GM21723 (cell line): ENCODE measurements at regions not wholly inside any gene's neighbourhood (a gene's known extent, or its start where the extent isn't known, plus 50 kb on each side); places are given as distances from the start of the nearest gene placed in this dataset.
"Not testable (repeated sequence)": the region's sequence is repeated elsewhere in the genome, so short reads cannot be mapped to it uniquely, and the experiment has no call there.

Experiments
- ATAC-seq: cut with Tn5 transposase; IDR thresholded peaks from one replicate; pipeline ENCODE4 v1.9.1; 2021; ENCODE audit warnings: mild to moderate bottlenecking, moderate library complexity; ENCODE audit not compliant: unreplicated experiment

DNA sequence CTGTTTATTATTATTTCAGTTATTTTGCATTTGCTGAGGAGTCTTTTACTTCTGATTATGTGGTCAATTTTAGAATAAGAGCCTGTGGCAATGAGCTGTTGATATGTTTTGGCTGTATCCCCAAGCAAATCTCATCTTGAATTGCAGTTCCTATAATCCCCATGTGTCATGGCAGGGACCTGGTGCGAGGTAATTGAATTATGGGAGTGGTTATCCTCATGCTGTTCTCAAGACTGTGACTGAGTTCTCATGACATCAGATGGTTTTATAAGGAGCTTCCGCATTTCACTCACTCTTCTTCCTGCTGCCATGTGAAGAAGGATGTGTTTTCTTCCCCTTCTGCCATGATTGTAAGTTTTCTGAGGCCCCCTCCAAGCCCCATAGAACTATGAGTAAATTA, 114.9 kb upstream of the SLCO6A1 start:
- no peak for ATAC-seq

DNA sequence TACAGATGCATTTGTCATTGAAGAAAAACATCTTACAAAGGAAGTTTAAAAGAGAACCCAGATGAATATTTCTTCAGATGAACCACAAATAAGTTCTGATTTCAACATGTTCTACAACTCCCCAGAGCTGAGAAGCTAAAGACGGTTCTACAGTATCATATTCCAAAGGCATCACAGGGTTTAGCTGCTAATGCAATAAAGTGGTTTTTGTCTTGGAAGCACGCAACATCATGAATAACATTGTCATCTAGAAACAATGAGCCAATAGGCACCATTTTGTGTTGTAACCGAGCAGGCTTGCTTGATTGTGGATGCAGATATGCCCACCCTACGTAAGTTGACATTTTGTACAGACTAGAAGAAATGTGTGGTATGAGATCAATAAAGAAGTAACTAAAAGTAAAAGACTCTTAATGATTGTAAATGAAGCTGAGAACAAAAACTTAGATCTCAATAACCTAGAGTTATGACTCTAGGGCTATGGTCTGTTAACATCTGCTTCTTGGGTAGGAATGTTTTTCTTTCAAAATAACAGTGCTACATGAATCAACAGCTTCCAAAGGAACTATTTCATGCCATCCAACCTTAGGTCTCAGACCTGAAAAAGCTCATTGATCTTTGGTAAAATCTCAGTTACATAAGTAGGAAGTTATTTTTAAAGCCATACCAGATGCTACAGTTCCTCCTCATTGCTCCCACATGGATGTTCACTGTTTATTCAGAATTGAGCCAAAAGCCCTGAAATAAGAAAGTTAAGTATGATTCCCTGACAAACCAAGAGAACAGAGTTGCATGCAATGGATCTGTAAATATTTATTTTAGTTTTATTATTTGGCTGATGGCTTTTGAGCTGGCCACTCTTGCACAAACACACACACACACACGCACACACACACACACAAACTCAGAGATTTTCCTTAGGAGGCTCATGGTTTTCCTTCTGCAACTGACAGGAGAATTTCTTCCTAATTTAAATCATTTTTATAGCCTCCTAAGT, 118.7 kb upstream of the SLCO6A1 start:
- ATAC-seq = no peak

DNA sequence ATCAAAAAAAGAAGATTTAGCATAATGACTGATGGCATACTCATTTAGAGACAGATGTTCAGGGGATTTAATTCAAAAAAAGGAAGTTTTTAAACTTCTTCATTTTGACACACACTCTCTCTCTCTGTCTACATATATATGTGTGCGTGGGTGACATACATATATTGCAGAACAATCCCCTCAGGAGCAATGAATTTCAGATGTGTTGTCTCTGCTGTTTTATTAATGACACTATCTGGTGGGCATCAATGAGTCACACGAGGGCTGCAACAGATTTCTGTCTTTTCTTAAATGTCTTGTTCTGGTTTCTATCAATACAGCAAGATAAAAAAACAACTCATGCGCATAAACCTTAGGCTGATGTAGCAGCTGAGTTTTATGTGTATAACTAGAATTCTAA, 123.5 kb upstream of the SLCO6A1 start:
- no peak for ATAC-seq

DNA sequence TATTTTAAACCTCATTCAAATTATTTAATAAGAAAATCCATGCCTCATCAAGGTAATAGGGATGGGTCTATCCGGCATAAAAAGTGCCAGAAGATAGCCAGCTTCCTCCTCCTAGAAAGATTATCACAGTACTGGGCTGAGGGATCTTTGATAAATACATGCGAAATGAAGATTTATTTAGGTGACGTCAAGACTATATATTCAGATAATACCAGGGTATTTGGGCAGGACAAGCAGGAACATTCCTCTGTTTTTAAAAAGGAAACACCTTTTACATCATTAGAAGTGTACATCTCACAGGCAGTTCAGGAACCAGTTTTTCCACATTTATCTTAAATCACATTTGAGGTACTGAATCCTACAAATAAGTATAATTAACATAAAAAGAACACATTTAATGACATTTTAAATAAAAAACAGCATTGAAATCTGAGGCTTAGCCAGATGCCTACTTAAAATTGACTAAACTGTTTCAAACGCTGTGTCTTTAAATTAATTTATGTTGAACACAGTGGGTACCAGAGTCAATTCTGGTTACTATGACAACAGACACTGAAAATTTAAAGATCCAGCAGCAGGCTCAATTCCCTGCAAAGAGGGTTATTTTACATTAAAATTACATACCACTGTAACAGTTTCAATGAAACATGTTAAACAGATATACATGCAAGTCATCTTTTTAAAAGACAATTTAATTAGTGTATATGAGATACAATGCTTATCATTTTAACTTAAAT, 124.7 kb upstream of the SLCO6A1 start:
- no peak for ATAC-seq

DNA sequence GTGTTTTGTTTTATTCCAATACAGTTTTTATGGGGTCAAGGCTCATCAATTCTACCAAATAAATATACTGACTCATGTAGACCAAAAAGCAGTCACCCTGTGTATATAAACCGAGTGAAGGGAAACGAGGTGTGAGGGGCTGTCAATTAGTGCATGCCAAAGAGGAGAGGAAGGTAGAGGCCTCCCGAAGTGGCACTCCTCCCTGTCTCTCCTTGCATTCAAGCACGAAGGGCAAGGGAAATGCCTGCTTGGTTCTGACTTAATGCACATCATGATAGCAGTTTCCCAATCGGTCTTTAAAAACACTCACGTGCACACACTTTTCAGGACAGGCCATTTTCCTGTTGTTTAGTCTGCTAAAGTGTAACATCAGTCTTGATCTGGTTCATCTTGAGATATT, 125.6 kb upstream of the SLCO6A1 start:
- ATAC-seq = no peak

DNA sequence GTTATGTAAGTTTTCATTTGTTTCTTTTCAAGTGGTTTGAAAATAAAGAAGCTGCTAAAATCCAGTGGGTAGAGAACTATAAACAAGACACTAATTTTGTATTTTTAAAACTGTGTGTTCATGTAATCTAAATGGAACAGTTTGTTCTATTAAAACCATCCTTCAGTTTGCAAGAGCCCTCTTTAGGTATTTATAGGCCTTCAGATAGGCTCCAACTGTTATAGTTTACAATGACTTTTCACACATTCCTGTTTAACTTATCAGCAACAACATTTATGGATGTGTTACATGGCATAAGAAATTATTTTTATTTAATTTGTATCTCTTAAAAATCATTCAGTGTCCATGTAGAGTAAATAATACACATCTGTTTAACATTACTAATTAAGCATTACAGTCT, 126.7 kb upstream of the SLCO6A1 start:
- ATAC-seq = no peak

DNA sequence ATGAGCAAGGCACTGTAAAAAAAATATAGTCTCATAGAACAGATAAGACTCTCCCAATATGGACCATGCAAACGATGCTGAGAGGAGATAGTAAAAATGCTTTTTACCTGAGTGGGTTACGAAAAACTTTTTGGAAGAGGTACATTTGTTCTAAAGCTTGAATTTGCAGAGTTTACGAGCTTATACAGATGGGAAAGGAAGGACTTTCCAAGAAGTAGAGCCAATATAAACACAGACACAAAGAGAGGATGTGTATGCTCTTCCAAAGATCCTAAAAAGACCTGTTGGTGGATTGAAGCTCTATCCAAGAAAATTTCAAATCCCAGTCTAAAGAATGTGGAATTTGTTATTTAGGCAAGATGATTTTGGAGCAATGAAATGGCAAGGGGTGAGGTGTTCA, 127.1 kb upstream of the SLCO6A1 start:
- no peak for ATAC-seq

DNA sequence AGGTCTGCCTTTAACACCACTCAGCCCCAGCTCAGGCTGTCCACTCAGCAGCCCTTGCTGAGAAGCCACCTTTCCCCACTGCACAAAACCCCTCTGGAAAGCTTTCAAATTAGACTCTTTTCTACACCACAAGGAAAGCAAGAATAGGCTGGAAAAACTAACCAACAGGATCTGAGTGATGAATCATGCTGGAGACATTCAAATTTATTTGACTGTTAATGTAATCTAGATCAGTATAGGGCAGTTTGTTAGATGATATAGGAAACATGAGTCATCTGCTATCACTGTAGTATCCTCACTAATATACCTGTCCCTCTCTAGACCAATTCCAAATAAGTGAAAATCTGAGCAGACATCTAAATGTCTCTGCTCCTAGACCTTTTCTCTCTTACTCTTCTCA, 127.8 kb upstream of the PAM start:
- no peak for ATAC-seq

DNA sequence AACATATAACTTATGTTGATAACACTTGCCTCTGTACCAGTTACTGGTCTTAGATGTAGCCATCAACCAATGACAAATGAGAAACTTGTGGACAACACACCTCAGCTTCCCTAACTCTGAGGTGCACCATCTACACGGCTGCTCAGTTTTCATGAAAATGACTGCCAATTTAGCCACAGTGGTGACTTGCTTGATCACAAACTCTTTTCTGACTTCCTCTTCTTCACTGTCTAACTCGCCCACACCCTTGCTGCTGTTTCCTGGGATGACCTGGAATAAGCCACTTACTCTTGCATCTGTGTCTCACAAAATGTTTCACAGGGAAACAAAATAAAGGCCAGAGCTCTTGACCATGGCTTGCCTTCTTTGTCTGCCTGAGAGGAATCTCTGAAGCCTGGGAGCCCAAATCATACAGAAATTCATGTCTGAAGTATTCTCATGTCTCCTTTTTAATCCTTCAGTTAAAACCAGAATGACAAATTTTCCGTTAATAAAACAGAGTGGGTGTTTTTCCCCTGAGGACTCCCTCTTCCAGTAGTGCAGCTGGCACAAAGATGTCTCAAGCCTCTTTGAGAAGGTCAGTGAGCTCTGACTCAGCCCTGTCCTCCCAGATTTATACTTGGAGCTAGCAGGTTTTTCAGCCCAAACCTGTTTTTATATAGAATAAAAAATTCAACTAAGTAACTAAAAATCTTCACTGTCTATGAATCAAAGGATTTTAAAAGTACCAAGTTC, 126.5 kb upstream of the PAM start:
- no peak for ATAC-seq

DNA sequence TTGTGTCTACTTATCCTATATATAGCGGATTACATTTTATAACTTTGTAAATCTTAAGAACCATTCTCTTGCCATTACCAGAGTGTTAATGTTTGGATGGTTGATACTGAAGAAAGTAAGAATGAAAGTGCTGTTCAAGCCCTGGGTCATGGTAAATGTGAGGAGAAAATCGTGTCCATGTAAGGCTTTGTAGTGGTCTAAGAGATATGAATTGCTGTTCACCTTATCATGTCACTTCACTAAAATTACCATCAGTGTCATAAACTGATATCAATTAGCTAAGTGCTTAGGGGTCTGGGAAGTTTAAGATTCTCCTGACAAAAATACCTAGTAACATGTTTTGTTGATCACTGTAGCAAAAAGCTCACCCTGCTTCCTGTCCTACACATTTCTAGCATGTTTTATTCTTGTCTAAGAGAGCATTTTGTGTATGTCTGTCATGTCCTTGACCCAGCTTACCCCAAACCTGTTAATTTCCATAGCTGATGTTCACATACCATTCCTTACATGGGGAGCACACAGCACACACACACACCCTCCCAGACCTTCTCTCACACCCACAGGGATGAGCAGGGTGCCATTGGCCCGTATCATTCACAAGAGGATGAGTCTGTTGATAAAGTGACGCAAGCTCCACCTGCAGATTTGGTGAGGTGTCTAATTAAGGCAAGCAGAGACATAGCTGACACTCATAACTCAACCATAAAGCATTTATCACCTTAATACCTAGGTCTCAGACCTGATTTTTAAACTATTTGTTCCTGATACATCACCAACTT, 125.1 kb upstream of the PAM start:
- no peak for ATAC-seq

DNA sequence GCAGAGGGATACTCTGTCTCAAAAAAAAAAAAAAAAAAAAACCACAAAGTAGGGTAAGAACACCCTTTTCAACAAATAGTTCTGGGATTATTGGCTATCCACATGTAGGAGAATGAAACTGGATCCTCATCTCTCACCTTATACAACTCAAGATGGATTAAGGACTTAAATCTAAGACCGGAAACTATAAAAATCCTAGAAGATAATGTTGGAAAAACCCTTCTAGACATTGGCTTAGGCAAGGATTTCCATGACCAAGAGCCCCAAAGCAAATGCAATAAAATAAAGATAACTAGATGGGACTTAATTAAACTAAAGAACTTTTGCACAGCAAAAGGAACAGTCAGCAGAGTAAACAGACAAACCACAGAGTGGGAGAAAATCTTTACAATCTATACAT, 119.7 kb upstream of the PAM start:
- not testable (repeated sequence) for ATAC-seq

DNA sequence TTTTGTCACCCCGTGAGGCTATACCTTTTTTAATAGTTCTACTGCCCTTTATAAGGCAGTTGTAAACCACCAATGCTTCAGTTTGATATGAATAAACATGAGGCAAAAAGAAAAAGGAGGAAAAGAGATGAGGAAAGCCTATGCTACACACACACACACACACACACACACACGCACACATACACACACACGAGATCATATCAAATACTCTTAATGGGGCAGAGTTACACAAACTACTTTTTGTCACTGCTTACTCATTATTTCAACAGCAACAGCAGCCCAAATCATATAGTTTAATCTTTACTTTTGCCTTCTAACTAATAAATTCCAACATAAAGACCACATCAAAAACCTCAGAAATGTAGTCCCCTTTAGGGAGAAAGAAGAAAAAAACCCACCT, 116.8 kb upstream of the PAM start:
- ATAC-seq = no peak

DNA sequence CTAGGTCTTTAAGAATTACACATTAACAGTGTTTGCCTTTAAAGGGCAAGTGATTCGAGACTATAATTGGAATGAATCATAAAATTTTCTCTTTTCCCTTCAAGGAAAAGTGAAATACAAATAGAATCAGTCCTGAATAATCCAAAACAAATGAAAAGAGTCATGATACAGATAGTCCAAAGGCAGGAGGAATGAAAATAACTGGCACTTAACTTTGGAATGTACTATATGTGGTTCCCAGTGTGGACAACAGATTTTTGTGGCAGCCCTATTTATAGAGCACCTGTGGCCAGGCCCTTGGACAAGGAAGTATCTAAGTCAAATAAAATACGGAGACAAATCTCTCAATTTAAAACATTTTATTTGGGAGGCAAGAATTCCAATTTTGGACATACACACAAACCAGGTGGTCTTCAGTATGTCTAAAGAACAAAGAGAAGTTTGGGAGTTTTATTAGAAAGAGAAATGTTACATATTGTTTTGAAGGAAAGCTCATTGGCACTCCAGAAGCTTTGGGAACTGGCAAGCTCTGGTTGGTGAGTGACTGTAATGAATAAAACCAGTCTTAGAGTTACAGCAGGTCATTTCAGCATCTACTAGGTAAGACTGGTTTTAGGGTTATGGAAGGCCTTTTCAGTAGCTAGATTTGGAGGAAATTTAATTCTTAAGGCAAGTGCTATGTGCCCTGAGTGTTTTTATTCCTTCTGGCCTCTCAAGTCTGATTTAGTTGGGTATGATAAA, 116.0 kb upstream of the PAM start:
- no peak for ATAC-seq

DNA sequence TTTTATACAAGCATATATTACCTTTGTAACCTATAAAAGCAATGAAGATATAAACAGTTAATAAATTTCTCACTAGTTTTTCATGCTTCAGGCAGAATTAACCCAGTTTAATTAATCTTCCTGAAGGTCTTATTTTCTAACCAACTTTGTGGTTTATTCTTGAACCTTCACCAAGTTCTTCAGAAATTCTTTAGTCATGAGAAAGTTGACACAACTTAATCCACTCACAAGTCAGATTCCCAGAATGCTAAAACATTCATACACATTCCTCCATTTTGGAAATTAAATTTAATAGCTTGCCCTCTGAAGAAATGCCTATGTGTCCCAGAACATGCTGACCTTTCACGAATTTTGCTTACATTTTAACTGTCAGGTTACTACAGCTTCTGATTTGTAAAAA, 105.4 kb upstream of the PAM start:
- no peak for ATAC-seq

DNA sequence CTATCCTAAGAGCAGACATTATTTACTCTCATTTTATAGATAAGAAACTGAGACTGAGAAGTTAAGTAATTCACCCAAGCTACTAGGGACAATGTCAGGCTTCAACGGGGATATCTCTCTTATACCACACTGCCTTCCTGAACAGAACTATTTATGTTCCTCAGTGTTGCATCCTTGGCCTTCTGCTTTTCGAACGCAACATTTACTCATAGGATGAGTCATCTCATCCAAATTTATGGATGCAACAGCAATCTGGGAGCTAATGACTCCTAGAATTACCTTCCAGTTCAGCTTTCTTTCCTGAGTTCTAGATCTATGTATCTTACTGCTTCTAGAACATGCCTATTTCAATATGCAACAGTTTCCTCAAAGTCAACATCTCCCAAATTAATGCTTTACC, 103.6 kb upstream of the PAM start:
- no peak for ATAC-seq

DNA sequence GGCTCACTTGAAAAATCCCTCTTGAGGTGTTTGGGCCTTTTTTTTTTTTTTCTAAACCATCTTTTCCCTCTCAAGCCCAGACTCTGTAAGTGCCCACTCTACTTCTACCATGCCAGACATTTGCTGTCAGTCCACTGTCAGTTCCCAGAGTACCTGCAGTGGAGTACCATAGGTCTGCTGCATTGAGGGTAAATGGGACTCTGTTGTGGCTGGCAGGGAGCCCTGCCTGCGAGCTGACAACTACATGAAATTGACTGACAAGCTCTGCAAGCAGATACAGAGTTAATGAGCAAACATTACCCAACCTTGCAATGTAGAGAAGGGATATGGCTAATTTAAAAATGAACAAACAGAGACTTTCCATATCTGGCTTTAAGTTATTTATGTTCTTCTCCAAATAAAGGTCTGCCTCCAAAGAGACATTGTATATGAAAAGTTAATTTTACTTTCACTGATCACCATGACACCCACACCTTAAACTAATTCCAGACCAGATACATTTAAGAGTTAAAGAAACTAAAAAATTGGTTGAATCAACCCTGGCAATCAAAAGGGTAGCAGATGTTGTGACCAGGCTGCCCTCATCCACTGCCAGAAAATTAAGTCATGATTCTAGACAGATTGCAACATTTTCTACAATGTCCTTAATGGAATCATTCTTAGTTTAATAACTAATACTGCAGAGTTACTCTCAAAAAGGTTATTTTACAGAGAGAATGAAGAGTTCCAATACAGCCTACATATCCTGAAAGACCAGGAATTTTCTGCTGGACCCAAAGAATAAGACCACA, 100.4 kb upstream of the PAM start:
- ATAC-seq = no peak

DNA sequence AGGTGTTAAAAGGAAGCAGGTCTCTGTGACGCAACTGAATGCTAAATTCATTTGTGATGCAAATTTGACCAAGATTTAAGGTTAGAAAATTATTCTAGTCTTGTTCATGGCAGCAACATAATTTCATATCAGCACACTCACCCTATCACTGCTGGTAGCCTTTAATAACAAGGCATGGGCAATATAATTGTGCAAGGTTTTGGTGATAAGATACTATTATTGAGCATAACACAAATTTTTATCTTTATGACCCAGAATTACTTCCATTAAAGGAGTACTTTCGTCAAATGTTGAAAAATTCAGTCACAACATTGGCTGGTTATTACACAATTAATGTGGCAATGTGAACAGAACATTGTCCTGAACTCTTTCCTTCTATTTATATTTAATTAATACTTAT, 96.0 kb upstream of the PAM start:
- ATAC-seq = no peak

DNA sequence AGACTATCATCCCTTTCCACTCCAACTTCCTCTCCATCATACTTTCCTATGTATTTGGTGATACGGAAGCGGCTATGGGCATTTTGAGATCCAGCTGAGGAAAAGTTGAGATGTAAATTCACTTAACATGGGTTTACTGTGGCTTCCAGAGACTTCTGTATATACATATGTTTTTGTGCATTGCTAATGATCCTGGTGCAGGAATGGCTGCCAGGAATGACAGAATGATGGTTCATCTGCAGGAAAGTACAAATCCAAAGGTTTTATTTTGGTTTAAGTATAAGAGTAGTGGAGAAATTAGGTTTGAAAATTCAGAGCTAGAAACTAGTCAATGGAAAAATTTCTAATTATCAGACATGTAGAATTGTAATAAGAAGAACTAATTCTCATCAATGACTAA, 95.0 kb upstream of the PAM start:
- no peak for ATAC-seq
